ENCODE measurements at regions not wholly inside any gene's neighbourhood (a gene's known extent, or its start where the extent isn't known, plus 50 kb on each side); places are given as distances from the start of the nearest gene placed in this dataset.

DNA sequence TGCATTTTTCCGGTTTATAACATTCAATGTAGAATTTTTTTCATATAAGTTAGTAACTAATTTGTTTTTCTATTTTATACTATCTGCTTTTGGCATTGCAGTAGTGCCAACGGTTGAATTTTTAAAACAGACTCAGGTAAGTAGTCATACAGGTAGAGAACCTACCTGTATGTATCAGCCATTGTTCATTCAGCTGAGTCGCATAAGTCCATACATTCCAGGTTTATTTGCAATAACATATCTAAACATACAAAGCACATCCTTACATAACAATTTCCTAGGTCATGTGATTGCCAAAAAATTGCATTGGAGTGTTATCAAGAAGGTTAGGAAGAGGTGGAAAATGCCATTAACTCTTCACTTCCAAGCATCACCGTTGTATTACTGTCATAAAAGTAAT, 1059.3 kb upstream of the CNTN5 start:
- DNase-seq = no peak

DNA sequence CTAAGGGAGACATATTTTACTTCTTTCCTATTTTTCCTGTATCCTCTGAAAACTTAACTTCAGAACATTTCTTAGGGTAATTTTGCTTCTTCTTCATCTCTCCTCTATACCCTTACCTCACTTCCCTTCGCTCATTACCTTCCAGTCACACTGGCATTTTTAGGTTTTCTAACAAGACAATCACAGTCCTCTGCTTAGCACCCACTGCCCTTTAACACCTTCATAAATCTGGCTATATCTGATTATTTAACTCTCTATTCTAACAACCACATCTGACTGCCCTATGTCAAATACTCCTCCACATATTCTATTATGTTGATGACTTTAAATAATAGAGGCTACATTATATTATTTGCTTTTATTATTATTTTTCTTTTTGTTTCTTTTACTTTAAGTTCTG, 1058.0 kb upstream of the CNTN5 start:
- DNase-seq = no peak

DNA sequence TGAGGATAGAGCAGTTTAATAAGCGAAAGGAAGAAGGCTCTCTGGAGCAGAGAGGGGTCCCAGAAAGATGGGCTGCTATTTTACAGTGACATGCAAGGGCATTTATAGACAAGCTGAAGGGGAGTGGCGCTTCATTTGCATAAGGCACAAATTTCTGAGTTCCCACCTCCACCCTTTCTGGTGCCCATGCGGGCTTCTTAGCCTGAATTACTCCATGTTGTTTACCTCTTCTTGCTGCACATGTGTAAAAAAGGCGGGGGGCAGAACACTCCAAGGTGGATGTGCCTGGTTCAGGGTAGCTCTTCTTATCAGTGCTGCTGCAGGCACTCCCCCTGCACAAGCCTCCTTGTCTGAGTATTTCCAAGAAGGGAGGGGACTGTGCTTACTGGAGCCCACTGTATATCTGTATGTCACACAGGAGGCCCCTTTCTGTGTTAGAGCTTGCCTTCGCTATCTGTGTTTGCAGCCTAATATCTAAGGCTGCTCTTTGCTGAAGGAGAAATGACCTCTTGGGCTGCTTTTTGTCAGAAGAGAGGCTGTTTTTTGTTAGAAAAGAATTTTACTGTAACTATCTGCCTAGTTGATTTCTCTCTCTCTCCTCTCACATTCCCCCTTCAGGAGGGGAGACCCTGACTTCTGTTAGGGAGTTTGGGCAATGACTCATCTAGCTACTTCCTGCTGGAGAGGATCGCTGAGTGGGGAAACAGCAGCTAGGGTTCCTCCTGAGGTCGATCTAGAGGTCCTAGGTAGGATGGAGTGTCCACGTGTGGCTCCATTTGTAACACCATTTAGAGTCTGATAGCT, 1057.0 kb upstream of the CNTN5 start:
- no peak for DNase-seq

DNA sequence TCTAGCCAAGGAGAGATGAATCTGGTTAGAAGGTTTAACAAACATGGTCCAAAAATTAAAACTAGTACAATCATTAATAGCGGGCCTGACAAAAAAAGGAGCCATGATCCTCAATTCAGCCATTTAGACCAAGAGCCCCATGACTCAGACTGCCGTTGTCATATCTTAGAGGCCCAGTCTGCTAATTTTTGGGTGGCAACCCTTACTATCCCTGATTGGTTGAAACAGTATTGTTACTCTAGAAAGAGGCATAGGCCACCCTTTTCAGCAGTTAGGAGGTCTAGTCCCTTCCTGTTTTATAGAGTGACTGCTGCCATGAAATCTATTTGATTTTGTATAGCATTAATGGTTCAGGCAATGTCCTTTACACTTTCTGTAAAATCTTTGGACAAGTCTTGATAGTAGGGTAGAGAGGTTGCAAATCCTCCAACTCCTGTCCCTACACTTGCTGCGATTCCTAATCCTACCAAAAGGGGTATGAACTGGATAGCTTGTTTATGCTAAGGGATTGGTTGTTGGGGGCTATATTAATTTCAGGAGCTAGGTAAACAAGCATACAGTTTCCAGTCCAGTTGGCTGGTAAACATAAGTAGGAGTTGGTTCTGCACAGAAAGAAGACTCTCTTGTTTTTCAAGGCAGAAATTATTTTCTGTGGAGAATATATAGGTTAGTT, 1056.3 kb upstream of the CNTN5 start:
- DNase-seq = no peak

DNA sequence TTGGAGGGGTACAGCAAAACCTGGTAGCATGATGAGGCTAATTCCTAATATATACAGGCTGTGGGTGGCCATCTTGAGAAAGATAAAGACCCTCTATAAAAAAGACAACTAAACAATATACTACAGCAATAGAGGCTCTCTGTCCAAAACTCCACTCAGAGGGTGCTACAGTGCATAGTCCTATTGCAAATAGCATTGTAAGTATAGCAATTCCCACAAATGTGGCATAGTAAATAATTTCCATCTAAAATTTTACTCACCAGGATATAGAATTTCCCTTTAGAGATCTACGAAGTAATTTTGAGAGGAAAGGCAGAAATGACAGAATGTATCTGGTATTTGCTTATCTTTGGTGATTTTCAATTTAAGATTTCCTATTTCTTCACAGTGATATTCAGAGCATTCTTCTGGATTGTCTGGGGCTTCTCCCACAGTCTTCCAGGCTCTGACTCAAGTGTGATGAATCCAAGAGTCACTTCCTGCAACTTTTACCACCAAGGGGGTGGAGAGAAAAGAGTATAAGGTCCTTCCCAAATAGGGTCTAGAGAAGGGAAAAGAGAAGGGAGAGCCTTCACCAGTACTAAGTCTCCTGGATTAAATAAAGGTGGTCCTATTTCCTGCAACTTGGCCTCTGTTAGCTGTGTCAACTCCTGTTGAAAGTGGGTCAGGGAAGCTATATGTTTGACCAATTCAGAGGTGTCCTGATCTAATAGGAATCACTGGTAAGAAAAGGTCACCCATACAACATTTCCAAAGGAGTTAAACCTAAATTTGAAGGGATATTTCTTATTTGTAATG, 1054.7 kb upstream of the CNTN5 start:
- DNase-seq = no peak

DNA sequence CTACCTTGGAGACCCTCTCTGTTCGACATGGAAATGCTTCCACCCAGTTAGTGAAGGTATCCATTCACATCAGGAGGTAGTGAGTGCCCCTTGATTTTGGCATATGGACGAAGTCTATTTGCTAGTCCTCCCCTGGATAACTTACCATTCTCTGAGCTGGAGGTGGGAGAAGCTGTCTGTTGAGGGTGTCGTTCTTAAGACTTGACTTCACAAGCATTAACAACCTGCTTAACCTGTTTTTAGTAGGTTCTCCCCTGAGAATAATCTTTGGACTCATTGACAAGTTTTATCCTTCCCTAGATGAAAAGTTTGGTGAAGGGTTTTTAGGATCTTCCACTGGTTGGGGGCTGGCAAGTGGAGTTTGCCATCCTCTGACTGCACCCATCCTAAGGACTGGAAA, 1053.8 kb upstream of the CNTN5 start:
- no peak for DNase-seq

DNA sequence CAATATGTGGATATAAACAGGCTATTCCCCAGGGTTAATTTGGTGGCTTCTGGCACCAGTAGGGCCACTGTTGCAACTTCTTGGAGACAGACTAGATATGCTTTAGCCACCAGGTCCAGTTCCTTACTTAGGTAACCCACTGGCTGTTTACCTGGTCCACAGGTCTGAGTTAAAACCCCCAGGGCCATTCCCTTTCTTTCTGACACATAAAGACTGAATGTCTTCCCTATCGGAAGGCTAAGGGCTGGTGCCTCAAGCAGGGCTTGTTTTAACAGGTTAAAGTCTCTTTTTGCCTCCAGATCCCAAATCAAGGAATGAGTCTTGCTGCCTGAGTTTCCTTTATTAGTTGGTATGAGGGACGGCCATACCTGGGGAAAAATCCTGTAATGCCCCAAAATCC, 1052.7 kb upstream of the CNTN5 start:
- no peak for DNase-seq

DNA sequence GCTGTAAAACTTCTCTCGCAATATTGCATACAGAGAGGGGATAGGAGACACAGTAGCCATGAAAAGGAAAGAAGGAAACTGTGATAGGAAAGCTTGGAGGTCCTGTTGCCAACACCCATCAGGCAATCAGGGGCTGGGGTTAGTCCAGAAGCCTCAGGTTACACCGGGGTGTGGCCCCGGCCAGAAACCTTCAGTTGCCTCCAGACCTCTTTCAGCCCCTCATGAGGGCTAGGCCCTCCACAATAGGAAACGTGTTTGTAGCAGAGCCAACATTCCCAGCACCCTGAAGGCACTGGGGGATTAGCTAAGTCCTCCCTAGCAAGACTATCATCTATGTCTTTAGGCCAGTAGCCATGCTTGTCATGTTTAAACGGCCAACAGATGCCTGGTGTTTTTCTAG, 1048.0 kb upstream of the CNTN5 start:
- DNase-seq = no peak

DNA sequence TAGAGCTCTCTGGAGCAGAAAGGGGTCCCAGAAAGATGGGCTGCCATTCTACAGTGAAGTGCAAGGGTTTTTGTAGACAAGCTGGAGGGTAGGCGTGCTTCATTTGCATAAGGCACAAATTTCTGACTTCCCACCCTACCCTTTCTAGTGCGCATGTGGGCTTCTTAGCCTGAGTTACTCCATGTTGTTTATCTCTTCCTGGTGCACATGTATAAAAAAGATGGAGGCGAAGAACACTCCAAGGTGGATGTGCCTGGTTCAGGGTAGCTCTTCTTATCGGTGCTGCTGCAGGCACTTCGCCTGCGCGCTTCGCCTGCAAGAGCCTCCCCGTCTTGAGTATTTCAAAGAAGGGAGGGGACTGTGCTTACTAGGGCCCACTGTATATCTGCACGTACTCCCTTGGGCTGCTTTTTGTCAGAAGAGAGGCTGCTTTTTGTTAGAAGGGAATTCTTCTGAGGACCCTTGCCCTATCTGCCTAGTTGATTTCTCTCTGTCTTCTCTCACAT, 1047.3 kb upstream of the CNTN5 start:
- DNase-seq = no peak

DNA sequence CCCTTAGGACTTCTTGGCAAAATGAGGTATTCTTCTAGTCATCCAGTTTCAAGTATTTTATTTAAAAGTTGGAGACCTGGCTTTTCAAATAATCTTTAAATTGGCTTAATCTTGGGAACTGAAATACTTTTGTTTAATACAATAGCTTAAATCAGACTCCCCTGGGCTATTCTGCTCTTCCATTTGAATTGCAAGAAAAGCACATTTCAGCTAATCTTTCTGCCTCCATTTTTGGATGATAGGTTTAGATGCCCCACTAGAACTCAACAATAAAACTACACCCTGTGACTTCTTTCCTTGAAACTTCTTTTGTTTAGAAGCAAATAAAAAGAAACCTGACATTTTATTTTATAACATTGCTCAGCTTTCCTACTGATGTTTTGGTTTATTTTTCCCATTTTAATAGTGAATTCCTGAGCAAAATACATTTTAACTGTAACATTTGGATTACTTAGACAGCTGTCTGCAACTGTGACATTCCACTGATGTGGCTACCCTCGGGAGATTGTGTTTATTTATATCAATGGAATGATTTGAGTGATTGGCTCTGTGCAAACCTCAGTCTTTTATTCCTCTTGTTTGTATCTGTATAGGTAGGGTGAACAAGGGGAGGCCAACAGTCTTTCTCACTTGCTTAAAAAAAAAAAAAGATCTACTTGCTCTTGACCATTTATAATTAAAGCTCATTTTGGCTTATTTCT, 1045.8 kb upstream of the CNTN5 start:
- no peak for DNase-seq

DNA sequence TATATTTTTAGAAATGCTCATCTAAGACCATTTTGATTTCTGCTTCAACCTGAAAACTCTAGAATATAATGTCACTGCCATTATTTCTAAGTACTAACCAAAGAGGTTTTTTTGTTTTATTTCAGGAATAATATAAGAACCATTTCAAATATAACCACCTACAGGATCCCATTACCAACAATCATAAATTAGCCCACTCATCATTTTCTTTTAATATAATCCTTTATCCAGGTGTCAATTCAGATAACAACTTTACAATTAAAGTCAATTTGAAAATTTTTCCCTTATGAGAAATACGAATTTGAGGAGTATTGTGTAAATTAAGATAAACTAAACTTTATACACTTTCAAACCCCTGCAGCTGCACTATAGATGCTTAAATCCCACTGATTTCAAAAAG, 1043.0 kb upstream of the CNTN5 start:
- DNase-seq = no peak

DNA sequence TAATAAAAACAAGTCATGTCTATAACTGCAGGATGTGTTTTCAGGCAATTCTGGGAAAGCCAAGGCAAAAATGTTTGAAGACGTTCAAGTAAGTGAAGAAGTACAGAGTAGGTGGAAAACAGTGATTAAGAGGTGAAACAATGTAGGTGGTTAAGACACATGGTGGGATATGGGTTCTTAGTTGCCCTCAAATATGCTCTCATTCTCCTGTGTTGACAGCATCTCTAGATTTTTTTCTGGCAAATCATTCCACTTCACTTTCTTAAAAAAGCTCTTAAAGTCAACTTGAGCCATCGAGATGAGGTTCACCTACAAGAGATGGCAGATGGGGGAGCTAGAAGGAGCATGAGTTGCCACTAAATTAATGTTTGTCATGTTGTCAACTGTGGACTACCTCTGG, 1041.0 kb upstream of the CNTN5 start:
- no peak for DNase-seq

DNA sequence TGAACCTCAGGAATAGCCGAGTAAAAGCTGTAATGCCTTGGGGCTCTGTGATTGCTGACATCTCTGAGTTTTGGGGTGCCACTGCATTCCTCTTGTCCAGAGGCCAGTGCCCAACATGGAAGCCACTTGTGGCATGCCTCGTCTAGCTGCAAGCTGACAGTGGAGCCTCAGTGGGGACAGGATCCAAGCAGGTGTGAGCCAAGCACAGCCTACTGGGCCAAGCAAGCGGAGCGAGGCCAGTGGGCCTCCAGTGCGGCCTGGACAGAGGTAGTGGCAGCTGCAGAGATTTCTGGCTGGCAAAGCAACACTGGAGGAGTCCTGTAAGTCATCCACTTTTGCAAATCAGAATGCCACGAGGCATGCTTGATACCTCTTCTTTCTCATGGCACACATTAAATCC, 1038.2 kb upstream of the CNTN5 start:
- DNase-seq = no peak

DNA sequence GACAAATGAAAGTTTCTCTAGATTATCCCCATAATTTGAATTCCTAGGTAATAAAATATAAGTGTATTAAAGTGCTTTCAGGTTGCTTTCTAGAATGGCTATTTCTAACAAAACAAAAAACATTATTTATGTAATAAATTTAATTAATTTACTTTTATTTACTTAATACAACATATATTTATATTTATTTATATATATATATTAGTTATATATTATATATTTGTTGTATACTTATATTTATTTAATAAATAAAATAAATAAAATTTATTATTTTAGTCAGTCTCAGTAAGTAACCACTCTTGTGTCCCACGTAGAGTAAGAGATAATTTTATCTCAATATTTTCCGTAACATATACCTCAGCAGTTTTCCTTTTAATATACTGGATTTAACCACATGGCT, 1031.6 kb upstream of the CNTN5 start:
- no peak for DNase-seq

DNA sequence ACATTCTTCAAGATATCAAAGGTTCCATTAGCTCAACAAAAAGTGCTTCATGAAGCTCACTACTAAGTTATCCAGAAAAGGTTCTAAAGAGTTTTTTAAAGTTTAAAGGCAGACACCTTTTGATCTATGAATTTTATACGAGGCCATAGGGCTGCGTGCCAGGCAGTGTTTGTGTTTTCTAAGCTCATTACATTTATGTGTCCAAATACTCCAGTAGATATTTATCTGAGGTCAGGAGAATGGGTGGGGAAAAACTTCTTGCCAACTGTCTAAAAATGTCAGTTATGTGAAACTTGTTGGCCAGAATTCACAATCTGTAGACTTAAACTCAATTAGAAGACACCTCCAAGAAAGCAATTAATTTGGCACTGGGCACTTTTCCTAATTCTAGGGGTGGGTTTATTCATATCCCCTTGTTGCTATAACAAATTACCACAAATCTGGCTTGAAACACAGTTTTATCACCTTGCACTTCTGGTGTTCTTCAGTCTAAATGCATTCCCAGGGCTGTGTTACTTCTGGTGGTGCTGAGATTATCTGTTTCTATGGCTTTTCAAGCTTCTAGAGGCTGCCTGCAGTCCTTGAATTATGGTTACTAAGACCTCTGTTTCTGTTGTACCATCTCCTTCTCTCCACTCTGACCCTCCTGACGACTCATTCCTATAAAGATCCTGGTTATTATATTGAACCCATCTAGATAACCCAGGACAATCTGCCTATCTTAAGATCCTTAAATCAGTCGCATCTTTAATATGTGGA, 1030.4 kb upstream of the CNTN5 start:
- no peak for DNase-seq

DNA sequence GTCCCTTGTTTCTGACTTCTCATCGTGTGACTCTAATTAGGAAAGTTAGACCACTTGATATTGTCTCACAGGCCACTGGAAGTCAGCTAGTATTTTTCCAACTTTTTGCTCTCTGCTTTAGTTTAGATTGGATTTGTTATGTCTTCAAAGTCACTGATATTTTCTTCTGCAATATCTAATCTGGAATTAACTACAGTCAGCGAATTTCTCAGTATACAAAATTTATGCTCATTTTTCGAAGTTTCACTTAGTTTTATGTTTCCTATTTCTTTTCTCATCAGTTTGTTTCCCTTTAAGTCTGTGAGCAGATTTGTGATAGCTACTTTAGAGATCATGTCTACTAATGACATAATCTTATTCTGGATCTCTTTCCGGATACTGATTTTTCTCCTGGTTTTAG, 1027.2 kb upstream of the CNTN5 start:
- no peak for DNase-seq

DNA sequence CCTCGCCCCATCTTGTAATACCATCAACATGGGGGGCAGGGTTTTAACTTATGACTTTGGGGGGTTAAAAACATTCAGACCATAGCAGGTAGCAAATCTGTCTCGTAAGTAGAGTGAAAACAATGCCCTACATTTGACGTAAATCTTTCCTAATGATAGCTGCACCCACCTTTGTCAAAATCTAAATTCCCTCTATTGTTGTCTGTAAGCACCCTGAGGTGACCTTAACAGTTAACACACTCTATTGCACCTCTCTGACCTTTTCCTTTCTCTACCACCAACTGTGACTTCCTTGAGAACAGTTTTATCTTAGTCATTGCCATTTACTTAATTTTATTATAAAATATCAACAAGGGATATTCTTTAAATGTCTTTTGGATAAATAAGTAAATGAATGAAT, 1024.9 kb upstream of the CNTN5 start:
- DNase-seq = no peak

DNA sequence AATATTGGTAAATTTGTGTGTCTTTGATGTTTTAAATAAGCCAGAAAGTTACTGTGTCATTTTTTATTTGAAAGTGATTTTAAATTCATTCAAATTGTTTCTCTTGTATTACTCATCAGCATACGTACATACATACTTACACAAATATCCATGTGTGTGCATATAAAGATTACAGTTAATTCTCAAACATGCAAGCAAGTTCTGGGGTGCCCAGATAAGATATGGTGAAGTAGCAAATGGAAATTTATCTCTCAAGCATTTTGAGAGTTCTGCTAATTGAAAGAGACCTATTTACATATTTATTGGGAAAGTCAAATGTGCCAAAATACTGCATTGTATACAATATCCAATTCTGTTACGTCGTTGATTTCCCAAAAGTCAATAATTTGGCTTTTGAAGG, 1024.0 kb upstream of the CNTN5 start:
- no peak for DNase-seq

DNA sequence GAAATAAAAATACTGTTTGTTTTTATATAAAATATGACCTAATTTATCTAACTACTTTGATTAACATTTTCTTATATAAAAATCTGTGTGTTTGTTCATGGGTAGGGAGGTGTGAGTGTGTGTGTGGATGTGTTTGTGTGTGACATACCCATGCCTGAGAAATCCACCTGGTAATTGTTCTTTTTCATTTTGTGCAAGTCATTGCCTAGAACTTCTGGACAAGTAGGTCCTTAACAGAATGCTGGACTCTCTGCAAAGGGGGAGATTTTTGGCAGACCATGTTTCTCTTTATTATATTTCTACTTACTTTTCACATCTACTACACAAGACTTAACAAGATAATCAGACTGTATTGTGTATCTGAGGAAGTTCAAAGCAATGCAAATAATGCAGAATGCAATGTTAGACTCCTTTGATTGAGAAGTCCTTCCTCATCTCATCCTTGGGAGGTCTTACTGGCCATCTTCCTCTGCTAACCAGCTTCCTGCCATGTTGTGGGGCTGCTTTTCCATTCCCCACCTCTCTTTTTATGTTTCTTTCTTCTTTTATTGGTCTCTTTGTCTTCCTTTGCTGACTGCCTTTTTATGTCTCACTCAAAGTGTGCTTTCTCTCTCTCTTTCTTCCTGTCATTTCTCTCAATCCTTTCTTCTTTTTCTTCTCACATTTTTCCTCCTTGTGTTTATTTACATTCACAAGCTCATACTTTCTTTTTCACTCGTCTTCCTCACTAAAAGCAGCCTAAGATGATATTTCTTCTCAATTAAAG, 1017.0 kb upstream of the CNTN5 start:
- DNase-seq = no peak

DNA sequence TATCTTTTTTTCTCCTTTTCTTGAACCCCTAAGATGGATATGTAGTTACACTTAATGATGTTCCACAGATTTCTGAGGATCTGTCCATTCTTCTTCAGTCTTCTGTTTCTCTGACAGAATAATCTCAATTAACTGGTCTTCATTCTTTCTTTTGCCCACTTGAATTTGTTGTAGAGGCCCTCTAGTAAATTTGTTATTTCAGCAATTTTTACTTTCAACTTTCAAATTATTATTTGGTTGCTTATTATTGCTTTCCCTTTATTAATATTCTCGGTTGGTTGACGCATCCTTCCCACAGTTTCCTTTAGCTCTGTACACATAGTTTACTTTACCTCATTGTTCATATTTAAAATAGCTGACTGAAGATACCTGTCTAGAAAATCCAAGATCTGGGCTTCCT, 1013.7 kb upstream of the CNTN5 start:
- DNase-seq = no peak

DNA sequence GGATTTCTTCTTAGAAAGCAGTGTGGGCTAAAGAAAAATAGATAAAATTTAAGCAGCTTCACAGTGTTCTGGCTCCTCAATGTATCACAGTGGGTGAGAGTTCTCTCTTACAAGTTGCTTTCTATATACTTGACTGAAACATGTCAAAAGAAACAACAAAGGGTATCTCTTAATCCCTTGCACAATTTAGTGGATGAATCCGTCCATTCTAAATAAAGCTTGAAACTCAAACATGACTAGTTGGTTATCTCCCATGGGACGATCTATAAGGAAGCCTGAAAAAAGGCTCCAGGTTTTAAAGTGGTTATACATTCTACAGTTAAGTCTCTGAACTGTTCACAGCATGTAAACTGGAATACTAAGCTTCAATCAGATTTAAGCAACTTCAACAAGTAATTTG, 993.1 kb upstream of the CNTN5 start:
- DNase-seq = no peak
